ENCODE measurements at regions not wholly inside any gene's neighbourhood (a gene's known extent, or its start where the extent isn't known, plus 50 kb on each side); places are given as distances from the start of the nearest gene placed in this dataset.

DNA sequence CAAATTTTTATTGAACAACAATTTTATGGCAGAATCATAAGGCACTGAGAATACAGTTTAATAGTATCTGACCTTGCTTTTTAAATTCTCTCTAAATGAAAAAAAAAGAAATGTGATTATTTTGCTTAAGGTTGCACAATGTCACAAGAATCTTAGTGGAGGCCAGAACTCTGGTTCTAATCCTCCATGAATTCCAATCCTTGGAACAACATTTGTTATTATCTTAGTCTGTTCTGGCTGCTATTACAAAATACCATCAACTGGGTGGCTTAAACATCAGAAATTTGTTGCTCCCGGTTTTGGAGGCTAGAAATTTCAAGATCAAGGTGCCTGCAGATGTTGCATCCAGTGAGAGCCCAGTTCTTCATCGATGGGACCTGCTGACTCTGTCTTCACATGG lies 158.2 kb upstream of the POM121L12 start:
- no peak for DNase-seq

DNA sequence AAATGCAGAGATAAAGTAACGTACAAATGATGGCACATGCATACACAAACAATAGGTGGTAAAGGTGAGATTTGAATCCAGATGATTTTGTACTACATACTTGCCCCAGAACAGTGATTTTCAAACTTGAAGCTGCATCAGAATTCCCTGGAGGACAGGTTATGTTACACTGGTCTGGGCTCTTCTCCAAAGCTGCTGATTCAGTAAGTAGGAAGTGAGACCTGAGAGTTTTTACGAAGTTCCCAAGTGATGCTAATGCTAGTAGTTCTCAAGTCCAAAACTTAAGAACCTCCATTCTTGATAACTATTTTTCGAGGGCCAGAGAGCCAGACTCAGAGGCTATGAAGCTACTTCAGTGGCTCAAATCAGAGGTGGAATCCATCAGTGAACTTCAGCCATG lies 159.0 kb upstream of the POM121L12 start:
- no peak for DNase-seq

DNA sequence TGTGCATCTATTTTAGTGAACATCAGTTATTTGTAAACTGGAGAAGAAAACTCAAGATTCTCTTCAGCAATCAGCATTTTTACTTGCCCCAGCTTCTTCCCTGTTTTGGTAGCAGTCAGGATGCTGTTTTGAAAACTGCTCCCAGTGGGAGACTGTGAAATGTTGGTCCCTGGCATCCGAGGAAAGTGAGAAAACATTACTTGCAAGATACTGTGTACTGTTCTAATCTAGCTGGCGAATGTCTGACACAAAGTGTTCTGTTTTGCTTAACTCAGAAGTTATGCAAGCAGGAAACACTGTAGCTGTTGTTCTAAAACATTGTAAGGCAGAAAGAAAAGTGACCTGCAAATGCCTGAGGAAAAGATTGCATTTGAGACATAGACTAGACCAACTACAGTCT lies 171.8 kb upstream of the POM121L12 start:
- no peak for DNase-seq

DNA sequence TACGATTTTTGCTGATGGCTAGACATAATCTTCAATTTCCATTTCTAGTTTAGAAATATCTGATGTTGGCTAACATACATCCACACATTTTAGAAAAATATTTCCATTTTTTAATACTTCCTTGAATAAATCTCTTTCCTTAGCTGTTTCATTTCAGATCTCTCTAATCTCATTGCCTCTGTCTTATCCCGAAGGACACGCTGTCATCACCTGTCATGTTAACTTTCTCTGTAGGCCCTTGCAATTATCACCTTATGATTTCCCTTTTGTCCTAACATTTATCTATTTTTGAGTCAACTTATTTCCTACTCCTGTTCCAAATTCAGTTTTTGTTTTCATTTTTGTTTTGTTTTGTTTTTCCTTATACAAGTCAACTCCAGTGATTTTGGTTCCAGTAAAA lies 173.1 kb upstream of the POM121L12 start:
- no peak for DNase-seq

DNA sequence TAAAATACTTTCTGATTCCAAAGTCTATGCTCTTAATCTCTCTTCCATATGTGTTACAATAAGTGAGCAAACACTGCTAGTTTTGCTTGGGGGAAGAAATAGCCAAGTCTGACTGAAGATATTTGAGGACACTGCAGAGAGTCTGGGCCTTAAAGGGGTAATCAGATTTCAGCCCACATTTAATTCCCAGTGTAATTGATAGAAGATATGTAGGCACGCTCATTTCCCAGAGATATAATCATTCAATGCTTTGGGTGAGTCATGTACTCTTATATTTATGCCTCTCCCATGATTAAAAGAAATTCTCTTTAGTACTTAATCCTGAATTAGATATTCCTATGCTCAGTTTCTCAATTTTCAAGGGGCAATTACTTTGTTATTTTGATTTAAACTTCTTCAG lies 178.1 kb upstream of the POM121L12 start:
- DNase-seq, result no peak

DNA sequence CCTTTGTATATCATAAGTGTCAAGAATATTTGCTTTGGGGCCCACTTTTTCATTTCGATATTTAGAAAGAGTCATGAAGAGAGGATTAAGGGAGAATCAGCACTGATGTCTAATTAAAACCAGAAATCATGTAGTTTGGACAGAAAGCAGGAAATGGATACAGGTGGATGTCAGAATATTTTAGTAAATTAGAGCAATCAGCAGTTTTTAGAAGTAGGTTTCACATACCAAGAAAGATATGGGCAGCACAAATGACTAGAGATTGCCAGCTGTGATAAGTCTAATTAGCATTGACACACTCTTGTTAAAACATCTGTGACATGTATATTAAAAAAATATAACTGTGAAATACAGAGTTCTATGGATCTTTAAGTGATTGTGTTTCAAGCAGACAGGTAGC lies 180.8 kb upstream of the POM121L12 start:
- no peak for DNase-seq

DNA sequence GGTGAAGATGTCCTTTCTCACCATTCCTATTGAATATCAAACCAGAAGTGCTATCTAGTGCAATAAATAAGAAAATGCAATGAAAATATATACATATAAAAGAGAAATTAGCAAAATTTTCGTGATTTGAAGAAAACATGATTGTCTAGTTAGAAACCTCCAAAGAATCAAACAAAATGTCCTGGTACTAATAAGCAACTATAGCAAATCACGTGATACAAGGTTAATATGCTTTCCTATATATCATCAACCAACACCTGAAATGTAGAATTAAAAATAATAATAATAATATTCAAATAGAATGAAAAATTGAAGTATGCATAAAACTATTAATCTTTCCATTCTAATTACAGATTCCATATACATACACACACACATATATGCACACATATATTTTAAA lies 183.9 kb upstream of the POM121L12 start:
- DNase-seq, result no peak

DNA sequence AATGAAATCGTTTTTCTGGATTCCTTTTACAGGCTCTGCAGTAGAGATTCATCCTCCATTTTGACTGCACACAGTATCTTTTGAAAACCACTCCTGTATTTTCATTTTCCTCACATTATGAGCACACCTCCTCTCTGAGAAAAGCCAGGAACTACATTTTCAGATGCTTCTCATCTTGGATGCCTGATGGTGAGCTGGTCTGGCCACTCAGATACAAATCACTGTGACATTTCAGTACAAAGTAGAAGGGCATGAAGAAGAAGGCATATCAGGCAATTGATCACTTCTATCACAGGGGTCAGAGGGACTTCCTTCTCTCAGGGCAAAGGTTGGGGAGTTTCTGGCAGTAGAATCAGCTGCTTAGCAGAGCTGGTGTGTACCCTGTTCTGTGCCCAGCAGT lies 192.0 kb upstream of the POM121L12 start:
- no peak for DNase-seq

DNA sequence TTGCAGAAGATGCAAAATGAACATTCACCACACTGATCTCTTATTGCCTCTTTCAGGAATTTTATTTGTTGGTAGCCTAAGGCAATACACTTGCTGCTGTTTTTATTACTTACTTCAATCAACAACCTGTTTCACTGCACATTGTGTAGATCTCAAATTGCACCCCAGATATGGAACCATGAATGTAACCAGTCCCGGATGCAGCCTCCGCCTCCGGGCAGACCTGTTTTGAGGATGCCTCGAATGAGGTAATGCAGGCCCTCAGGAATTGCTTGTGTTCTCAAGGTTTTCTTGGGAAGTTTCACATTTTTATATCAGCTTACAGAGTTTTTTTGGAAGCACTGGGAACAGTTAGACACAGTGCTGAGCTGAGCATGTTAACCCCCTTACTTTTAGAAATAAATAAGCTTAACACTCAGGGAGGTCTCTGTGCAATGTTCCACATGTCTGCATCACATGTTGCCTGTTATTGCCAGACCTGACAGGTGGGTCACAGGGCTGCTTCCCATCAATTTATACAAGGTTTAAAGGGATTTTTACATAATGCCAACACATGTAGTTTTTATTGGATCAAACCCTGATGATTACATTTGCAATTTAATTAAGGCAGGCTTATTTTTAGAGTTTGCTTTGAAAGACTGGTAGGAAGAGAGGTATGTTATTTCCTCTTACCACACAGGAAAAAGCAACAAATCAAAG lies 193.1 kb upstream of the POM121L12 start:
- DNase-seq, result no peak

DNA sequence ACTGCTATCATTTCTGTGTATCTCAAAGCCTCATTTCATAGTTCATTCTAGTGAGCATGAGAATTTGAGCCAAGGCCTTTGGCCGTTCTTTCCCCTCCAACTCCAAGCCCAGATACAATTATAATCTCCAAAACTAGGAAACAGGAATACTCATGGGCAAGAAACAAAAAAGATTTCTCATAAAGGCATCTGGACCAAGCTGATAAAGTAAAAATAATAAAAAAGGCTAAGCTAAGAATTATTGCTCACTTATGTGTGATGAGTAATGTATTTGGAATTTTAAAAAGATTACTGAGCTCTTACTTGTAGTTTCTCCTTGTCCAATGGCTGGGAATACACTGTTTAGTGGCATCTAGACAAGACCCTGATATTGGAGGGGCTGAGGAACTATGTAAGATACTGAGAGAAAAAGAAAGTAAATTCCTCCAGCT lies 196.4 kb upstream of the POM121L12 start:
- DNase-seq, result no peak

DNA sequence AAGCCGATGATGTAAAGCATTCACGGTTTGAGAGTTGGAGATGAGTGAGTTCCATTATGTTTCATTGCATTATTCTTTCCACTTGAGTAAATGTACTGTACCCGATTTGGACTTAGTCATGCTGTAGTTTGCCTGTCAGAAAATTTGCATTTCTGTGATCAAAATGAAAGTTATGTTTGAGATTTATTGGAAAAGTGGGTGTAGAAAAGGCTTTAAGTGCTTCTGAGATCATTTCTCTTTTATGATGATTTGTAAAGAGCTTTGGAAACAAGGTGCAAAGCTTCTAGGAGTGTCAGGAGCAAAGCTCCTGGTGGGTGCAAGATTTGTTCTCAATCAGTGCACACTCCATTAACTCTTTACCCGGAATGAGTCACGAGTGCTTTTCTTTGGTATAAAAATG lies 204.1 kb upstream of the POM121L12 start:
- DNase-seq, result no peak

DNA sequence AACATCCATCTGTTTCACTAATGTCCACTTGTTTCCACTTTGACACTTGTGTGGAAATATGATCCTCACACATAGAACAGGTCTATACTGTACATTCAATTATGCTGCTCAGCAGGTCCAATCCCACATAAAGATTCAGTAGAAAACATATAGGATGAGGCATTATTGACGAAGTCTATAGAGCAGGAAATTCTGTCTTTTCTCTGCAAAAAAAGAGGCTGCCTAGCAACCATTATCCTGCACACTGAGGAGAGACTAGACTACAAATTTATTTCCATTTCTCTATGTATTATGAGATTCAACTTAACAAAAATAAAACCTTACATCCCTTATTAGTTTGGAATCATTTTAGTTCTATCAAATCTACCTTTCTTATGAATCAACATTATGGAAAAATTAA lies 204.6 kb upstream of the POM121L12 start:
- no peak for DNase-seq

DNA sequence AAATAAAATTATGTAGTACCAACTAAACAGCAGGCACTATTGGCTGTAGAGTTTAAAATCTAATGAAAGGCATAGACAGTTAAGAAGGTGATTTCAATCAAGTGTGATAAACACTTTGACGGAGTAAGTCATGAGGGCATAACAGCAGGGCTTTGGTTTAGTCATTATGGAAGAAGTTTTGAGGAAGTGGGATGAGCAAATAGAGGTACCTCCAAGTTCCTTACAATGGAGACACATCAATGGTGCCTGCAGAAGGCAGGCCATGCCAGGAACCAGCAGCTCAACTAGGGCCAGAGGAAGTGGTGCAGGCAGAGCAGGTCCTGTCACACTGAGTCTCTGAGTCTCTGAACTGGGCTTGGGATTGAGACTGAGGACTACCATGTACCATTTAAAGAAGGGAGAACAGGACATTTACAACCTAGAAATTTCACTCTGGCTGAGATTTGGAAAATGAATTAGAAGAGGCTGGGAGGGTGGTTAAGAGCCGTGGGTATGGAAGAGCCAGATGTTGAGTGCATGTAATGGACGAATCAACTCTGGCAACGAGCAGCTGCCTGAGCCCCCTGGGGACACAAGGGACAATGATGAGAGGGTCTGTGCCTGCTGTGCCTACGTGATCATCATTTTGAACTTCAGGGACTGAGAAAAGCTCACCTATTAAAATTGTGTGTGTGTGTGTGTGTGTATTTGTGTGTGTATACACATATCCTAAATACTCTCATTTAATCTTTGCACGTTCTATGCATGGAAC lies 208.7 kb upstream of the POM121L12 start:
- DNase-seq, result no peak

DNA sequence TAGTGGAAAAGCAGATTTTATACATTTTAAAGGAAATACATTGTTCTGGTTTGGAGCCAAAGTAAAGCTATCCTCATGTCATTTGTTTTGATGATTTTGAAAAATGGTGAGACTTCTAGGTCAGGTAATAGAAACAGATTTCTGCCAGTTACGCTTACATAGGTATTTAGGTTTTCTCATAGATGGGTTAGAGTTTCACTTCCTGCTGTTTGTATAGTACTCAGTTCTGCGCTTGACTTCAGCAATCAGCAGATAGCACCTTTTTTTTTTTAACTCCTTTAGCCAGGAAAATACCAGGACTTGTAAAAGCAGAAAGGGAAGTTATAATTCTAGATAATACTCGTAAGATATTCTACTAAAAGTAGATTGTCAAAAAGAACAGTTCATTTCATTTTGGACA lies 209.8 kb upstream of the POM121L12 start:
- DNase-seq, result no peak

DNA sequence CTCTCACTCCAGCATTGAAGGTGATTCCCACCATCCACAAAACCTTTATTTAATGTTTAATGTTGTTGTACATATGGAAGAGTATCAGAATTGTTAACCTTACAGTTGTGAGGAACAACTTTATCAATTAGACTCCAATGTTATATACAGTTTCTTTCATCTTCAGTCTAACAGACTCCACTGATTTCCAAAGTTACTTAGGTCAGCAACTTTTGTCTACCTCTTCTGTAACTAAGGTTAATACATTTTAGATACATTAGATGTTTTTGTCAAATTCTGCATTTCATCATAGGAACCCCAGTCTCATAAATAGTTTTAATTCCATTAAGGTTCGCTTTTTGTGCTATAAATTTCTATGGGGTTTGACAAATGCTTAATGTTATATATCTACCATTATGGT lies 223.9 kb upstream of the POM121L12 start:
- DNase-seq, result no peak

DNA sequence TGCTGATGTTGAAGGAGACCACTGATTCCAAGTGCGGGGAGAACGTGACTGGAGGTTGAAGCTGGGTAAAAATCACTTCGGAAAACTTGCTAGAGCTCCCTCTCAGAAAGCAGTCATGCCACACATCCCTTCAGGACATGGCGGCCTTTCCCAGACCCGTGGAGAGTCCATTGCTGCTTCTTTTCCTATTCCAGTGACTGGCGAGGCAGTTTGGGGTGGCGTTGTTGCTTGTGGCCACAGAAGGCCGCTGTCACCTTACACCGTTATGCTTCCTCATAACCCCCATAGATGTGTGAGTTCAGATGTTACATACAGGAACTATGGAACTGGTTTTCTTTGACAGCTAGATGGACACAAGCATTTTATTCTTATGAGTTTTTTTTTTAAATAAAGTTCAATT lies 235.6 kb upstream of the POM121L12 start:
- no peak for DNase-seq

DNA sequence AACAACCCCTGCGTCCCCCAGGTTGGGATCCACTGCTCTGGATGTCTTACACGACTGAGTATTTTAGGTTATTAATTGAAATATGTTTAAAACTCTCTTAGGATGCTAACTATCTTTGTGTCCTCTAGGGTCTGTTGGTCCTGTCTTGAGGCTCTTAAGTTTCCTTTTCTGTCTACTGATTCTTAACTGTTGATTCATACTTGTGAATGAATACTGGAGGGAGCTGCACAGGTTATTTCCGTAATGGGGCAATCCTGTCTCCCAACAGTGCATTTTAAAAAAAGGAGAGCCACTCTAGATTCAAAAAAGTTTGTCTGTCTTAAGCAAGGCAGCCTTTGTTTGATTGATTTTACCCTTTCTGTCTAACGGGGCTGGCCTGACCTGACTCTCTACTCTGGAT lies 237.6 kb upstream of the POM121L12 start:
- no peak for DNase-seq

DNA sequence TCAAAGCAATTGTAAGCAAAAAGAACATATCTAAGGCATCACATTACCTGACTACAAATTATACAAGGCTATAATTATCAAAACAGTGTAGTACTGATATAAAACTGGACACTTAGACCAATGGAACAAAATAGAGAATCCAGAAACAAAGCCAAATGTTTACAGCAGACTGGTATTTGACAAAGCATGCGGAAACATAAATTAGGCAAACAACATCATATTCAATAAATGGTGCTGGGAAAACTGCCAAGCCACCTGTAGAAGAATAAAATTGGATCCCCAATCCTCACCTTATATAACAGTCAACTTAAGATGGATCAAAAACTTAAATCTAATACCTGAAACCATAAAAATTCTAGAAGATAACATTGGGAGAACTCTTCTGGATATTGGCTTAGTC lies 240.8 kb upstream of the POM121L12 start:
- DNase-seq, result peak; percentile 93

DNA sequence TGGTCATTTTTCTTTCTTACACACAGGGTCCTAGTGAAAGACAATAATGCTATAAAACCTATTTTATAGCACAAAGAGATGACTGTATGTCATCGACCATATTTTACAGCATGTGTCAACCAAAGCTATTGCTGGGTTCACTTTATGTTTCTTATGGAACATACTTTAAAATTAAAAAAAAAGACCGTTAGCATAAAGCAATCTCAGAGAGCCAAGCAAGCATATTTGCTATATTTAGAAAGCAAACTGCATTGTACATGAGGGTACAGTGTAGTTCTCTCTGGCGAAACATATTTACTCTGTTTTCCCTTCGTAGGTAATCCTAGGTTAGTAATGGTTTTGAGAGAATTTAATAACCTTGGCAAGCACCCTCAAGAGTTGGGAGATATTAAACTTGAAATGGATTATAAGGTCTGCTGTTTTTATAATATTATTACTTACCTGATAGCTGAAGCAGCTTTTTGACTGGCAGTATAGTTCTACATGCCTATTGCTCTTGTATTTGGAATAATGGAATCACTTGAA lies 244.2 kb upstream of the POM121L12 start:
- no peak for DNase-seq

DNA sequence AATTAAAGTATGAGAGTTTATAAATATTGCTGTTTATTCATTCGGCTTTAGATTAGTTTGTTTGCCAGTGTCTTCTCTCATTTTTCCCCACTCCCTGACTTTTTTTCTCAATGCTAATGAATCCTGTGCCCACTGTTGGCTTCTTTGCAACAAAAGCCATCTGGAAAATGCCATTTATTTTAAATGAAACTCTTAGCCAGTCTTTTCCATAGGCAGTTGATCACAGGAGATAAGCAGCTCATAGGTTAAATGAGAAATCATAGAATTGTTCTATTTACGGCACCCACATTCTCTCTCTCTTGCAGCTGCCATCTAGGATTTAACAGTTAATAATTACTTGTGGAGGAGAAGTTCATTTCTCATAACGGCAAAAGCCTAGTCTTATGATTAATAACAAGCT lies 249.3 kb upstream of the POM121L12 start:
- DNase-seq, result peak; percentile 29

DNA sequence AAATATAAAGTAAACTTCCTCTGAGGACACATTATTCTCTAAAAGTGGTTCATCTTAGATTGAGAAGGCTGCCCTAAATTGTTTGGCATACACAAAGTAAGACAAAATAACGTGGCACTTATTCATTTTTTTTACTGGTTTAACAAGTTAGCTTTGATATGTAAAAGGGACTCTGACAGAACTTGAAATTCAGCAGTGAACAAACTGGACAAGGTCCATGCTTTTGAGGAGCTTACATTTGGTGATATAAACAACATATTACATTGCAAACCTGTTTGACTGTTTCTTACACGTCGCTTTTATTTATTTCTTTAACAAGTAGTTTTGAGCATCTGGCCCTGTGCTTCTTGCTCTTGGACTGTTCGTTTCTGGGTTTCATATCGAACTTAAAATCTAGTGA lies 253.1 kb upstream of the POM121L12 start:
- DNase-seq, result no peak

DNA sequence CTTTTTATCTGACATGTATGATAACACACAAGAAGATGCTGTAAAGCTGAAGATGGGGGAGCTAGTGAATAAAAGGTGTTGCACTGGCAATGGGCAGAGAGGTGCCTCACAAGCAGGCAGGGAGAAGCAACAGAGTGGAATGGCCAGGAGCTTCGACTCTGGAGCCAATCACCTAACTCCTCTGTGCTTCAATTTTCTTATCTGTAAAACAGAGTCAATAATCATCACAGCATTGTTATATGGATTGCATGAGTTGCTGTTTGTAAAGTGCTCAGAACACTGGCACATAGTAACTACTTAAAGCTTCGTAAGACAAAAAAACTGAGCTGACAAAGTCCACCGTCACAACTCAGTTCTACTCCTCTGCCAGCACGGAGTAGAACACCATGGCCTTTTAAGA lies 254.2 kb upstream of the POM121L12 start:
- no peak for DNase-seq

DNA sequence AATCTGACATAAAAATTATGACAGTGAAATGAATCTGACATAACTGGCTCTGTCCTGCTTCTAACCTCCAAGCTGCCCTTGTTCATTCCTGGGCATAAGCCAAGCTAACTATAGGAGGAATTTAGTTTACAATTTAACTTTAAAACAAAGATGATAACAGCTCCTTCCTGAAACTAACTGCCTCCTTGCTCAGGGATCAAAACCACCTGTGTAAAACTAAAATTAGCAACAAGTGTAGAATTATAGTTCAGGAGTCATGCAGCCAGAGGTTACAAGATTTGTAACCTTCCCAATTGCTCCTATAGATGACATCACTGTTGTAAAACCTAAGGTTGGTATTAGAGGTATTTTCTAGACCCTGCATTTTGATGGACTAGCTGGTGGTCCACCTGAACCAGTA lies 256.4 kb upstream of the POM121L12 start:
- no peak for DNase-seq

DNA sequence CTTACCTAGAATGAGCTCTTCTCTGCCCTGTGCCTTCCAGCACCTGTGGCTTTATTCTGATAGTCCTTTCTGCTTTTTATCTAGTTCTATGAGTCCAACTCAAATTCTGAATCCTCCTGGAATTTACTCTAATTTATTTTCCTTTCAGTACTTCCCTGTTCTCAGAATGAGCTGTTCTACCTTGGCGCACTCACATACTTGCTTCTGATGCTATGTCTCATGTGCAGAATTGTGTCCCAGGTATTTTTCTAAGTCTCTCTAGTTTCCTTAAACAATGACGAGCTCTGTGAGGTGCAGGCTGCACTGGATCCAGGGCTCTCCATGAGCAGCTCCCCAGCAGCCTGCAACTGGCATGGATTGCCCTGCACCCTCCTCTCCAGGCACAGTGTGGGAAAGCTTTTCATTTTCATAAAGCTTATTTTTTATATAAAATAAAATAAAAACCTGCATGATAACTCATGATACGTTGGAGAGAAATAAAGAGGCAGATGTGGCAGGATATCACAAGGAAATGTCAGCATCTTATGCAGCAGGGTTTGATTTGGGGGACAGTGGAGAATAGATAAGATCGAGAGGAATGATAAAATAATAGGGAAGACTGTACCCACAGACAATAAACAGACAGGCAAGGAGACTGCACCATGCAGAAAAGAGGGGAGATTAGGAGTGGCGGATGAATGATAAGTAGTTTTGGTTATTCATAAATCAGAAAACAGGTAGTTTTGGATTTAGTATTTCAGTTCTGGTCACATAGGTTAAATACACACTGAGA lies 258.2 kb upstream of the POM121L12 start:
- no peak for DNase-seq

All from NCI-H1105 treated with DMSO at 0.1 percent for 48 hours (cell line).